ENCODE measurements at regions not wholly inside any gene's neighbourhood (a gene's known extent, or its start where the extent isn't known, plus 50 kb on each side); places are given as distances from the start of the nearest gene placed in this dataset.
"Not testable (repeated sequence)": the region's sequence is repeated elsewhere in the genome, so short reads cannot be mapped to it uniquely, and the experiment has no call there.

GRCh38 chr5:82466986-82467561 lies 188.9 kb upstream of the RPS23 start:
- no peak for DNase-seq

GRCh38 chr5:82465235-82465634 lies 187.1 kb upstream of the RPS23 start:
- no peak for DNase-seq

GRCh38 chr5:82459626-82460025 lies 181.5 kb upstream of the RPS23 start:
- no peak for DNase-seq

- DNase-seq: not testable (repeated sequence)
Observed at GRCh38 chr5:82455317-82455716, 177.2 kb upstream of the RPS23 start.

- DNase-seq: no peak
Observed at GRCh38 chr5:82448374-82448773, 170.2 kb upstream of the RPS23 start.

- no peak for DNase-seq
Observed at GRCh38 chr5:82447913-82448312, 169.8 kb upstream of the RPS23 start.

GRCh38 chr5:82446809-82447208 lies 168.7 kb upstream of the RPS23 start:
- no peak for DNase-seq

- no peak for DNase-seq
Observed at GRCh38 chr5:82445726-82446335, 167.7 kb upstream of the RPS23 start.

GRCh38 chr5:82439750-82440445 lies 161.7 kb upstream of the RPS23 start:
- no peak for DNase-seq

GRCh38 chr5:82437565-82437964 lies 159.4 kb upstream of the RPS23 start:
- DNase-seq: not testable (repeated sequence)

GRCh38 chr5:82436291-82436690 lies 158.1 kb upstream of the RPS23 start:
- DNase-seq: no peak

- DNase-seq: not testable (repeated sequence)
Observed at GRCh38 chr5:82434696-82435660, 156.8 kb upstream of the RPS23 start.

- DNase-seq: no peak
Observed at GRCh38 chr5:82426464-82427154, 148.5 kb upstream of the RPS23 start.

- no peak for DNase-seq
Observed at GRCh38 chr5:82425591-82425990, 147.4 kb upstream of the RPS23 start.

- no peak for DNase-seq
Observed at GRCh38 chr5:82424211-82424610, 146.1 kb upstream of the RPS23 start.

- no peak for DNase-seq
Observed at GRCh38 chr5:82422751-82423181, 144.6 kb upstream of the RPS23 start.

GRCh38 chr5:82422001-82422740 lies 144.0 kb upstream of the RPS23 start:
- no peak for DNase-seq

GRCh38 chr5:82421119-82421518 lies 143.0 kb upstream of the RPS23 start:
- no peak for DNase-seq

GRCh38 chr5:82420524-82420923 lies 142.4 kb upstream of the RPS23 start:
- DNase-seq: not testable (repeated sequence)

- DNase-seq: no peak
Observed at GRCh38 chr5:82419559-82420332, 141.6 kb upstream of the RPS23 start.

GRCh38 chr5:82418608-82418950 lies 140.4 kb upstream of the RPS23 start:
- DNase-seq: no peak

All from NCI-H1105 treated with DMSO at 0.1 percent for 48 hours (cell line).